HT1080 (cell line): ENCODE measurements at regions not wholly inside any gene's neighbourhood (a gene's known extent, or its start where the extent isn't known, plus 50 kb on each side); places are given as distances from the start of the nearest gene placed in this dataset.

Experiments used
- DNase-seq: peaks from one replicate; pipeline ENCODE4 v3.0.0-alpha.2; 2015; ENCODE audit warnings: low read depth

GRCh38 chr3:110198717-110199587 is 861.6 kb upstream of the DPPA4 start:
- no peak for DNase-seq

- DNase-seq = no peak
These were observed 862.2 kb upstream of the DPPA4 start for GRCh38 chr3:110199588-110199943.

- DNase-seq = no peak
These were observed 861.4 kb upstream of the NECTIN3 start for GRCh38 chr3:110210086-110210660.

GRCh38 chr3:110226645-110227044 is 845.0 kb upstream of the NECTIN3 start:
- no peak for DNase-seq

- DNase-seq = no peak
These were observed 843.6 kb upstream of the NECTIN3 start for GRCh38 chr3:110227991-110228390.

GRCh38 chr3:110234831-110235230 is 836.8 kb upstream of the NECTIN3 start:
- no peak for DNase-seq

- DNase-seq = no peak
These were observed 834.5 kb upstream of the NECTIN3 start for GRCh38 chr3:110236976-110237610.

GRCh38 chr3:110243081-110243480 is 828.5 kb upstream of the NECTIN3 start:
- DNase-seq = no peak

- DNase-seq = no peak
These were observed 824.7 kb upstream of the NECTIN3 start for GRCh38 chr3:110246796-110247376.

GRCh38 chr3:110248666-110249065 is 823.0 kb upstream of the NECTIN3 start:
- no peak for DNase-seq

- DNase-seq = no peak
These were observed 817.8 kb upstream of the NECTIN3 start for GRCh38 chr3:110253794-110254193.

GRCh38 chr3:110254591-110254990 is 817.0 kb upstream of the NECTIN3 start:
- DNase-seq = no peak

- DNase-seq = no peak
These were observed 810.5 kb upstream of the NECTIN3 start for GRCh38 chr3:110261141-110261540.

- no peak for DNase-seq
These were observed 808.7 kb upstream of the NECTIN3 start for GRCh38 chr3:110262896-110263295.

GRCh38 chr3:110265302-110265701 is 806.3 kb upstream of the NECTIN3 start:
- DNase-seq = no peak

GRCh38 chr3:110267304-110267845 is 804.2 kb upstream of the NECTIN3 start:
- no peak for DNase-seq

- DNase-seq = no peak
These were observed 799.1 kb upstream of the NECTIN3 start for GRCh38 chr3:110272525-110272924.

- DNase-seq = no peak
These were observed 779.6 kb upstream of the NECTIN3 start for GRCh38 chr3:110291886-110292501.

GRCh38 chr3:110293660-110294059 is 778.0 kb upstream of the NECTIN3 start:
- DNase-seq = peak; percentile 62

GRCh38 chr3:110296885-110297284 is 774.7 kb upstream of the NECTIN3 start:
- no peak for DNase-seq

GRCh38 chr3:110301781-110302180 is 769.8 kb upstream of the NECTIN3 start:
- no peak for DNase-seq
